Activated CD4-positive, alpha-beta T cell treated with anti-CD3 and anti-CD28 coated beads, Interleukin-2, amount 10 ng/mL, durations not matched to agents 24 days and 14 days (primary cell): ENCODE measurements at regions not wholly inside any gene's neighbourhood (a gene's known extent, or its start where the extent isn't known, plus 50 kb on each side); places are given as distances from the start of the nearest gene placed in this dataset.

Experiments used
- DNase-seq: peaks from one replicate; pipeline ENCODE4 v3.0.0; 2022
- H3K27ac Mint-ChIP-seq: one replicate; pipeline ENCODE4 v1.8.0; 2022; ENCODE audit warnings: mild to moderate bottlenecking, mixed read lengths
- H3K27me3 Mint-ChIP-seq: one replicate; pipeline ENCODE4 v1.8.0; 2022; ENCODE audit warnings: mixed read lengths
- H3K36me3 Mint-ChIP-seq: one replicate; pipeline ENCODE4 v1.8.0; 2022; ENCODE audit warnings: low read depth, mild to moderate bottlenecking, mixed read lengths
- H3K4me1 Mint-ChIP-seq: one replicate; pipeline ENCODE4 v1.8.0; 2021; ENCODE audit warnings: mixed read lengths
- H3K4me3 Mint-ChIP-seq: one replicate; pipeline ENCODE4 v1.8.0; 2022; ENCODE audit warnings: mild to moderate bottlenecking, moderate library complexity, mixed read lengths
- H3K9me3 Mint-ChIP-seq: one replicate; pipeline ENCODE4 v1.8.0; 2021; ENCODE audit warnings: mixed read lengths
- intact Hi-C: fragments of 100-400 bp; cut with micrococcal nuclease; formaldehyde crosslinking; loops from one replicate; pipeline ENCODE4 v1.15.1; 2023

GRCh38 chr3:38978729-38979128 lies 73.0 kb downstream of the SCN11A start:
- intact Hi-C loops = no loop called here
- Mint-ChIP-seq H3K9me3 (no peaks in the 10 kb centered on the region), H3K4me1 (no peaks in the 10 kb centered on the region), H3K36me3 (no peaks in the 10 kb centered on the region), H3K27me3 (peaks cover 12% of the 10 kb centered on the region), H3K27ac (no peak overlapping the region), H3K4me3 (no peak overlapping the region)
- no peak for DNase-seq

GRCh38 chr3:38970851-38971638 lies 80.7 kb downstream of the SCN11A start:
- Mint-ChIP-seq H3K27ac (no peak overlapping the region), H3K36me3 (no peaks in the 10 kb centered on the region), H3K4me1 (no peaks in the 10 kb centered on the region), H3K9me3 (no peaks in the 10 kb centered on the region), H3K4me3 (no peak overlapping the region), H3K27me3 (peaks cover 10% of the 10 kb centered on the region)
- intact Hi-C loops = no loop called here
- no peak for DNase-seq

- H3K27me3 Mint-ChIP-seq = peaks cover 5% of the 10 kb centered on the region
- no peaks in the 10 kb centered on the region for H3K36me3 Mint-ChIP-seq
- H3K27ac Mint-ChIP-seq = no peak overlapping the region
- intact Hi-C loops = no loop called here
- H3K4me1 Mint-ChIP-seq = no peaks in the 10 kb centered on the region
- no peak for DNase-seq
- H3K9me3 Mint-ChIP-seq = no peaks in the 10 kb centered on the region
- H3K4me3 Mint-ChIP-seq = no peak overlapping the region
Measured at GRCh38 chr3:38969317-38970235, 82.2 kb downstream of the SCN11A start.

GRCh38 chr3:38968891-38969290 lies 82.9 kb downstream of the SCN11A start:
- Mint-ChIP-seq H3K9me3 (no peaks in the 10 kb centered on the region), H3K36me3 (no peaks in the 10 kb centered on the region), H3K27ac (no peak overlapping the region), H3K4me1 (no peaks in the 10 kb centered on the region), H3K4me3 (no peak overlapping the region), H3K27me3 (peaks cover 5% of the 10 kb centered on the region)
- DNase-seq = no peak
- intact Hi-C loops = no loop called here

DNA sequence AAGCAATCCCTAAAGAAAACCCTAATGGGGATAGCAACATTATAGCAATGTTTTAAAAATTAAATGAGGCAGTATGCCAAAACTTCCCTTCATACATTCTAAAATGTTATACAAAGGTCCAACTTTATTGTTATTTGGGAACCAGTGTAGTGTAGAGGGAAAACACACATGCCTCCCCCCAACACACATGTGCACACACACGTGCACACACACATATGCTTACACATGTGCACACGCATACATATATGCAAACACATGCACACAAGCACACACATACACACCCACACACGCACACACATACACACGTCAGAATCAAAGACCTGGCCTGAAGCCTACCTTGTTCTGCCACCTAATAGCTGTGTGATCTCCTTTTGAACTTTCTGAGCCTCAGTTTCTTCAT lies 83.3 kb downstream of the SCN11A start:
- H3K9me3 Mint-ChIP-seq = no peaks in the 10 kb centered on the region
- H3K4me3 Mint-ChIP-seq = no peak overlapping the region
- H3K27me3 Mint-ChIP-seq = peaks cover 5% of the 10 kb centered on the region
- H3K27ac Mint-ChIP-seq = no peak overlapping the region
- no peaks in the 10 kb centered on the region for H3K4me1 Mint-ChIP-seq
- intact Hi-C loops = no loop called here
- DNase-seq = no peak
- H3K36me3 Mint-ChIP-seq = no peaks in the 10 kb centered on the region

GRCh38 chr3:38967693-38967989 lies 84.1 kb downstream of the SCN11A start:
- Mint-ChIP-seq H3K4me1 (no peaks in the 10 kb centered on the region), H3K36me3 (no peaks in the 10 kb centered on the region), H3K9me3 (no peaks in the 10 kb centered on the region), H3K4me3 (no peak overlapping the region), H3K27me3 (peaks cover 4% of the 10 kb centered on the region), H3K27ac (no peak overlapping the region)
- no peak for DNase-seq
- intact Hi-C loops = no loop called here

DNA sequence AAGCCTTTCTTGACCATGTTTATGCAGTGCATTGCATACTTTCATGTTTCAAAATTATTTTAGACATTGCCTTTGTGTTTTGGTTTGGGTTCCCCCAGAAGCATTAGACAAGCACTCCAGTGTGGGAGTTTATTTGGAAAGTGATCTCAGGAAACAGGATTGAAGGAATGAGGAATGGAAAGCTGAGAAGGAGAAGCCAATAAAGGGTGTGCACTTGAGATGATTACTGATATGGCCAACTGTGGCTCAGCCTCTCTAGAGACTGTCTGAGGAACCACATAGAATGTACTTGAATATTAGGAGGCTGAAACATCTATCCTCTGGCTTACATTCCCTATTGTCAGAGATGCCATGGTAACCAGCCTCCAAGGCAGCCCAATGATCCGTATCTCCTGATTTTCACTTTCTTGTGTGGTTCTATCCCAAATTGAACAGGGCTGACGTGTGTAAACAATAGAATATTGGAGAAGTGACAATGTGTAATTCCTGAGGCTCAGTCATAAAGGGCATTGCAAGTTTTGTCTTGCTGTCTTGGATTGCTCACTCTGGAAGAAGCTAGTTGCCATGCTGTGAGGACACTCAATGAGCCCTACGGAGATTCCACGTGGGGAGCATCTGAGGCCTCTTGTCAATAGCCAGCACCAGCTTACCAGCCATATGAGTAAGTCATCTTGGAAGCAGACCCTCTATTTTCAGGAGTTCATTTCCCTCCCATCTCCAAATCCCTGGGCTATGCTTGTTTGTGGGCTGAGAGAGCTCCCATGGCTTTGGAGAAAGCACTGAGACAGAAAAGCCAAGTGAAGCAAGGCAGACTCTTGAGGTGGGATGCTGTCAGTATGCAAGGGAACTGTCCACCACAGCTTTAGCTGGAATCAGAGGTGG lies 84.7 kb downstream of the SCN11A start:
- Mint-ChIP-seq H3K4me3 (no peak overlapping the region), H3K27ac (no peak overlapping the region)
- intact Hi-C loops = no loop called here

GRCh38 chr3:38964646-38965045 lies 87.1 kb downstream of the SCN11A start:
- intact Hi-C loops = no loop called here
- peak; percentile 45 for DNase-seq
- Mint-ChIP-seq H3K4me1 (no peaks in the 10 kb centered on the region), H3K9me3 (no peaks in the 10 kb centered on the region), H3K36me3 (no peaks in the 10 kb centered on the region), H3K4me3 (no peak overlapping the region), H3K27me3 (no peaks in the 10 kb centered on the region), H3K27ac (no peak overlapping the region)

More for the DNA sequence above, 84.7 kb downstream of the SCN11A start:
- Mint-ChIP-seq H3K27me3 (peaks cover 3% of the 10 kb centered on the region), H3K4me1 (no peaks in the 10 kb centered on the region), H3K9me3 (no peaks in the 10 kb centered on the region), H3K36me3 (no peaks in the 10 kb centered on the region)
- DNase-seq = no peak

- no peaks in the 10 kb centered on the region for H3K36me3 Mint-ChIP-seq
- no peaks in the 10 kb centered on the region for H3K27me3 Mint-ChIP-seq
- H3K9me3 Mint-ChIP-seq = no peaks in the 10 kb centered on the region
- H3K4me3 Mint-ChIP-seq = no peak overlapping the region
- no peaks in the 10 kb centered on the region for H3K4me1 Mint-ChIP-seq
- H3K27ac Mint-ChIP-seq = no peak overlapping the region
- intact Hi-C loops = no loop called here
- no peak for DNase-seq
Measured at GRCh38 chr3:38964204-38964603, 87.5 kb downstream of the SCN11A start.

GRCh38 chr3:38960953-38961622 lies 90.7 kb downstream of the SCN11A start:
- H3K36me3 Mint-ChIP-seq = no peaks in the 10 kb centered on the region
- intact Hi-C loops = no loop called here
- no peaks in the 10 kb centered on the region for H3K9me3 Mint-ChIP-seq

GRCh38 chr3:38960042-38960622 lies 91.6 kb downstream of the SCN11A start:
- Mint-ChIP-seq H3K27ac (no peak overlapping the region), H3K27me3 (no peaks in the 10 kb centered on the region), H3K36me3 (no peaks in the 10 kb centered on the region), H3K4me1 (no peaks in the 10 kb centered on the region), H3K9me3 (no peaks in the 10 kb centered on the region), H3K4me3 (no peak overlapping the region)
- intact Hi-C loops = no loop called here
- peak; percentile 48 for DNase-seq

More at GRCh38 chr3:38960953-38961622, 90.7 kb downstream of the SCN11A start:
- H3K27ac Mint-ChIP-seq = no peak overlapping the region
- no peak overlapping the region for H3K4me3 Mint-ChIP-seq
- DNase-seq = peak; percentile 69
- H3K4me1 Mint-ChIP-seq = no peaks in the 10 kb centered on the region
- H3K27me3 Mint-ChIP-seq = no peaks in the 10 kb centered on the region

GRCh38 chr3:38958026-38958720 lies 93.6 kb downstream of the SCN11A start:
- Mint-ChIP-seq H3K36me3 (no peaks in the 10 kb centered on the region), H3K4me1 (no peaks in the 10 kb centered on the region), H3K9me3 (no peaks in the 10 kb centered on the region), H3K27me3 (peaks cover 3% of the 10 kb centered on the region), H3K27ac (no peak overlapping the region), H3K4me3 (no peak overlapping the region)
- peak; percentile 41 for DNase-seq
- intact Hi-C loops = no loop called here

DNA sequence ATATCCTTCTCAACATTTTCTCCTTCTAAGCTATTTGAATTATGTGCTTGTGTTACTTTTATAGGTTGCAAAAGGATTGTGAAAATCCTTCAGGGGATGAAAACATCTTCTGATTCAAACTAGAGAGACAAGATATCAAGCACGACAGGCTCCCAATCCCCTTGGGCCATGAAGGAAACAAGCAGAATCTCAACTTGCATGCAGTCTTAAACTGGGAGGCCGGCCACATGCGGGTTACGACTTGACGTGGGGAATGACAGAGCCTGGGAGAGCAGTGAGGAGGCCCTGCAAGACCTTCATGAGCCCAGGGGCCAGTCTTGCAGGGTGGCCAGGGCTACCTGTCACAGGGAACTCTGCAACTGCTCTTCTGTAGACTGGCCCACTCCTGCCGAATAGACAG lies 94.4 kb downstream of the SCN11A start:
- Mint-ChIP-seq H3K4me1 (no peaks in the 10 kb centered on the region), H3K27ac (no peak overlapping the region), H3K27me3 (peaks cover 5% of the 10 kb centered on the region), H3K9me3 (no peaks in the 10 kb centered on the region), H3K4me3 (no peak overlapping the region), H3K36me3 (no peaks in the 10 kb centered on the region)
- DNase-seq = no peak
- intact Hi-C loops = no loop called here
